GM12892 (cell line): ENCODE measurements at regions not wholly inside any gene's neighbourhood (a gene's known extent, or its start where the extent isn't known, plus 50 kb on each side); places are given as distances from the start of the nearest gene placed in this dataset.

Experiments used
- POLR2A ChIP-seq: IDR thresholded peaks from 2 replicates; pipeline ENCODE4 v1.6.1; 2011; ENCODE audit warnings: low read depth, low read length, control low read depth
- POLR2AphosphoS5 ChIP-seq: IDR thresholded peaks from 2 replicates; pipeline ENCODE4 v1.6.1; 2011; ENCODE audit warnings: low read depth, low read length, control low read depth
- TAF1 ChIP-seq: IDR thresholded peaks from 2 replicates; pipeline ENCODE4 v1.6.1; 2011; ENCODE audit warnings: low read depth, mild to moderate bottlenecking, control low read depth, low read length, borderline replicate concordance

- TF ChIP-seq POLR2AphosphoS5 (no peak), POLR2A (no peak), TAF1 (no peak)
Observed at GRCh38 chr1:191099696-191100095, 622.0 kb upstream of the BRINP3 start.
